GM06990 (cell line): ENCODE measurements at regions not wholly inside any gene's neighbourhood (a gene's known extent, or its start where the extent isn't known, plus 50 kb on each side); places are given as distances from the start of the nearest gene placed in this dataset.

Source experiments
- DNase-seq: peaks from one replicate; pipeline ENCODE4 v3.0.0-alpha.2; 2011; ENCODE audit not compliant: insufficient read length; ENCODE audit errors: extremely low read depth
- H3K27me3 ChIP-seq: replicated peaks from 2 replicates; pipeline ENCODE4 v1.6.0; 2011; ENCODE audit warnings: low read length; ENCODE audit not compliant: control insufficient read depth, insufficient read depth
- H3K36me3 ChIP-seq: 2 replicates; pipeline ENCODE4 v1.5.1; 2011; ENCODE audit warnings: low read length; ENCODE audit not compliant: control insufficient read depth, insufficient read depth
- H3K4me3 ChIP-seq: replicated peaks from 2 replicates; pipeline ENCODE4 v1.5.1; 2011; ENCODE audit warnings: low read depth, mild to moderate bottlenecking, control low read depth, low read length
- TF ChIP-seq, protein P1 (sequence below): IDR thresholded peaks from 2 replicates; pipeline ENCODE4 v1.5.1; 2011; ENCODE audit warnings: low read length, control low read depth, mild to moderate bottlenecking, inconsistent platforms; ENCODE audit not compliant: insufficient read depth, poor library complexity, severe bottlenecking

DNA sequence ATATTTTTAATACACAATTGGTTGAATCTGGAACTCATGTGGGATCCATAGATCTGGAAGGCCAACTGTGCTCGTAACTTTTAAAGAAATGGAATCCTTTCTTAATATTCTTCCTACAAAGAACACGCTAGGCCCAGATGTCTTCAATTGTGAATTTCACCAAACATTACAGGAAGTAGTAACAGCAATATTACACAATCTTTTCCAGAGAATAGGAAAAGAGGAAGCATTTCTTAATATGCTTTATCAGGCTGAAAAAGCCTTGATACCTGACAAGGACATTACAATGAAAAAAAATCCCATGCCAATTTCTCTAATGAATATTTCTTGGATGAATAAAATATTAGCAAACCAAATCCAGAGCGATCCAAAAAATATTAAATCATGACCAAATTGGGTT lies 80.3 kb upstream of the HAAO start:
- no peak for DNase-seq
- H3K36me3 ChIP-seq: no peaks in the 10 kb centered on the region
- TF ChIP-seq, protein P1, sequence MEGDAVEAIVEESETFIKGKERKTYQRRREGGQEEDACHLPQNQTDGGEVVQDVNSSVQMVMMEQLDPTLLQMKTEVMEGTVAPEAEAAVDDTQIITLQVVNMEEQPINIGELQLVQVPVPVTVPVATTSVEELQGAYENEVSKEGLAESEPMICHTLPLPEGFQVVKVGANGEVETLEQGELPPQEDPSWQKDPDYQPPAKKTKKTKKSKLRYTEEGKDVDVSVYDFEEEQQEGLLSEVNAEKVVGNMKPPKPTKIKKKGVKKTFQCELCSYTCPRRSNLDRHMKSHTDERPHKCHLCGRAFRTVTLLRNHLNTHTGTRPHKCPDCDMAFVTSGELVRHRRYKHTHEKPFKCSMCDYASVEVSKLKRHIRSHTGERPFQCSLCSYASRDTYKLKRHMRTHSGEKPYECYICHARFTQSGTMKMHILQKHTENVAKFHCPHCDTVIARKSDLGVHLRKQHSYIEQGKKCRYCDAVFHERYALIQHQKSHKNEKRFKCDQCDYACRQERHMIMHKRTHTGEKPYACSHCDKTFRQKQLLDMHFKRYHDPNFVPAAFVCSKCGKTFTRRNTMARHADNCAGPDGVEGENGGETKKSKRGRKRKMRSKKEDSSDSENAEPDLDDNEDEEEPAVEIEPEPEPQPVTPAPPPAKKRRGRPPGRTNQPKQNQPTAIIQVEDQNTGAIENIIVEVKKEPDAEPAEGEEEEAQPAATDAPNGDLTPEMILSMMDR: no peak

DNA sequence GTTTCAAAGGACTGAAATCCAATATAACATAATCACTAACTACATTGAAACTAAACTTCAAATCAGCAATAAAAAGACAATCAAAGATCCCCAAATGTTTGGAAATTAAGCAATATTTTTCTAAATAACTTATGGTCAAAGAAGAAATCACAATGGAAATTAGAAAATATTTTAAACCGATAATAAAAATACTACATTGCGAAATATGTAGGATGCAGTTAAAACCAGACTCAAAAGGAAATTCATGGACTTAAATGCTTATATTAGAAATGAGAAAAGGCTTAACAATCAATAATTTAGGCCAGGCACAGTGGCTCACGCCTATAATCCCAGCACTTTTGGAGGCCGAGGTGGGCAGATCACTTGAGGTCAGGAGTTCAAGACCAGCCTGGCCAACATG lies 79.0 kb upstream of the HAAO start:
- TF ChIP-seq, protein P1: no peak
- no peak for DNase-seq
- Histone ChIP-seq H3K36me3 (no peaks in the 10 kb centered on the region), H3K4me3 (no peak overlapping the region), H3K27me3 (no peaks in the 10 kb centered on the region)

More for the DNA sequence above, 80.3 kb upstream of the HAAO start:
- Histone ChIP-seq H3K4me3 (no peak overlapping the region), H3K27me3 (no peaks in the 10 kb centered on the region)

DNA sequence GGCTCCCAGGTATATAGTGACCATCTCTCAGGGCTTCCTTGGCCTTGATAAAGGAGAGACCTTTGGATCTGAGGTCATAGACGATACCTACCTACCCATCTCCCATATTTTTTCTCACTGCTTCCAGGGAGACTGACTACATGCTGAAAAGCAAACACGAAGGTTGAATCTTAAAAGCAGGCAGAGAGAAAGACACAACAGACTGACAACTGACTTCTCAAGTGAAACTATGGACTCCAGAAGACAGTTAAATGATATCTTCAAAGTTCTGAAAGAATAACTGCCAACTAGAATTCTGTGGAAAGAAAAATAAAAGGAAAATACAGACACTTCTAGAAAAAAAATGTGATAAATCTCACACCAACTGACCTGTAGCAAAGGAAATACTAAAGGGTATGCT lies 76.5 kb upstream of the HAAO start:
- Histone ChIP-seq H3K36me3 (no peaks in the 10 kb centered on the region), H3K4me3 (no peak overlapping the region), H3K27me3 (no peaks in the 10 kb centered on the region)
- TF ChIP-seq, protein P1: no peak
- no peak for DNase-seq

DNA sequence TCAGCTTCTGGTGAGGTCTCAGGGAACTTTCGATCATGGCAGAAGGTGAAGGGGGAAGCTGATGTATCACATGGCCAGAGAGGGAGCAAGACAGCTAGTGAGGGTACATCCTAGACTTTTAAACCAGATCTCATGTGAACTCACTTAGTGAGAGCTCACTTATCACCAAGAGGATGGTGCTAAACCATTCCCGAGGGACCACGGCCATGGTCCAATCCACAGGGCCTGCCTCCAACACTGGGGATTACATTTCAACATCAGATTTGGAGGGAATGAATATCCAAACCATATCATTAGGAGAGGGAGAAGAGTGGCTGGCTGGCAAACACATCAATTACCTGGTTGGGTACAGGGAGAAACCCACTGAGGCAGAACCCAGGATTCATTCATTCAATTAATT lies 75.7 kb upstream of the HAAO start:
- TF ChIP-seq, protein P1: no peak
- H3K27me3 ChIP-seq: no peaks in the 10 kb centered on the region
- no peaks in the 10 kb centered on the region for H3K36me3 ChIP-seq
- no peak for DNase-seq
- H3K4me3 ChIP-seq: no peak overlapping the region

DNA sequence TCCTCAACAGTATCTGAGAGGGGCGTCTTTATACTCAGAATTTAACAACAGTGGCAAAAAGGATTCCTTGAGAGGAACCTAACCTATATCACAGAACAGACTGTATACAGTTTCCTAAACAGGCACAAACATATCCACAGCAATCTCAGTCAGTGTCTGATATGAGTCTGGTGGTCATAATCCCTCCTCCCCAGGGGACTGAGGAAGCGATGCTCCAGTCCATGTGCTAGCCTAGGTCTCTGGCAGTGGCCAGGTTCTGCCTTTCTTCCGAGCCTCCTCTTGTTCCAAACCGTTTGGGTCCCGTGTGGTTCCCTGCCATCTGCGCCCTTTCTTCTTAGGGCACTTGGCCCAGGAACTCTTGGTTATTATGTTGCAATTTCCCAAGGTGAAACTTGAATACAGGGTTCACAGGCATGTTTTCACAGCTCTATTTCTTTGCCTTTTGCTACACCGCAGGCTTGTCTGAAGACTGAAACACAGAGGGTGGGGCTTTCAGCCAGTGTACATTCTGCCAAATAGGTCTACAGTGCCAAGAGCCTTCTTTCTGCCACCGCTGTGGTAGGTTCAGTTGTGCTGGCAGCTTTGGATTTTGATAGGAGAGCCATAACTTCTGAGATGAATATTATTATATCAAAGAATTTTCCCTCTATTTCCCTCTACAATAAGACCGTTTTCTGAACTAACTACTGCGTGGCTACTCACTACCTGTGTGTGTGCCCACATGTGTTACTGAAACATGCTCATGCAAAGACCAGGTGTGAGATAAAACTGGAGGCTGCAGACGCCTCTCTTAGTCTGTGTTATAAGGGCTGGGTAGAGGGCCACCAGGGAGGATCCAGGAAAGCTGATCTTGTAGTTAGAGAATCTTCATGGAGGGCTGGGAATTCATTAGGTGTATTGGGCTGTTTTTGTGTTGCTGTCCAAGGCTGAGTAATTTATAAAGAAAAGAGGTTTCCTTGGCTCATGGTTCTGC lies 75.0 kb upstream of the HAAO start:
- no peaks in the 10 kb centered on the region for H3K36me3 ChIP-seq
- no peak for DNase-seq
- TF ChIP-seq, protein P1: no peak

More for the DNA sequence above, 75.0 kb upstream of the HAAO start:
- Histone ChIP-seq H3K27me3 (no peaks in the 10 kb centered on the region), H3K4me3 (no peak overlapping the region)
